GM23248 (cell line): ENCODE measurements at regions not wholly inside any gene's neighbourhood (a gene's known extent, or its start where the extent isn't known, plus 50 kb on each side); places are given as distances from the start of the nearest gene placed in this dataset.

Experiments used
- EZH2 ChIP-seq: fragments of 200-600 bp; sonication (generic); IDR thresholded peaks from 2 replicates; pipeline ENCODE4 v1.6.1; 2018; ENCODE audit warnings: antibody characterized with exemption, mild to moderate bottlenecking; ENCODE audit not compliant: insufficient read depth, poor library complexity, severe bottlenecking
- EZH2phosphoT487 ChIP-seq: fragments of 200-600 bp; sonication (generic); IDR thresholded peaks from 2 replicates; pipeline ENCODE4 v1.6.1; 2018; ENCODE audit warnings: antibody characterized with exemption, moderate library complexity, mild to moderate bottlenecking, low read depth; ENCODE audit not compliant: insufficient read depth

DNA sequence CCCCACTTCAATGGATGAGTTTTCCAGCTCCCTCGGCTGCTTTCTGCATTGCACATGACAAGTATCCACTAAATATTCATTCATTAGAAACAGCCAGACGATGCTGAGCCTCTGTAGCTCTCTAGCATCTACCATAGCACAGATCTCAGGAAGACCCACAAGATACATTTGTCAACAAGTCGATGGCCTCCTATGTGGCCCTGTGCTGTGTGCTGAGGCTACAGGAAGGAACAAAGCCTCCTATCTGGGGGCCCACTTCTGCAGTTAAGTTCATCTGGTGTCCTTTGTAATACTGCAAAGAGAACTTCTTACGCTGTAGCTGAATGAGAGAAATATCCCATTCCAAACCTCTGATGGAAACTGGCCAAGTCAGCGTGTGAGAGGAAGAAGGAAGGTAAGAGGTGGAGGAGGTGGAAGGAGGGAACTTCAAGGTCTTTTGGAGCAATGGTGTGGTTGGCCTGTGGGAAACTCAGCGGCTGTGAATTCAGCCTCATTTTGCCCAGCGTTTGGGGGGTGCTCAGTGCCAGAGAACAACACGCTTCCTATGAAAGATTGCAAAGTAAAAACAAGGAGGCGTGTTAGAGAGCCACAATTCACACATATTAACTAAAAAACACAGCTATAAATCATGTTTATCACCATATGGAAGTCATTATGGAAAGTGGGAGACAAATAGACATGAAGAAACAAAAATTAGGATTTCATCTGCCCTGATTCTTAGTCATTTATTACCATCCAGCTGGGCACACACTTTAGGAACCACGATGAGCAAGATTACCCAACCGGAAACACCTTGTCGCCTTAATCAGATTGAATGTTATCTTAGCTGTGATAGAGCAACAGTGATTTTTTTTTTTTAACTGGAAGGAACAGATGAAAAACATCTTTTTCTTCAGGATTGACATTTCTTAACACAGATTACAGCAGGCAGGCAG lies 62.2 kb upstream of the USP6NL start:
- no peak for TF ChIP-seq EZH2phosphoT487
- TF ChIP-seq EZH2: no peak
